ENCODE measurements at regions not wholly inside any gene's neighbourhood (a gene's known extent, or its start where the extent isn't known, plus 50 kb on each side); places are given as distances from the start of the nearest gene placed in this dataset.

- no peaks in the 10 kb centered on the region for H3K9me2 ChIP-seq (ENCODE audit: insufficient read depth, low read length)
- no peaks in the 10 kb centered on the region for H3K36me3 ChIP-seq (ENCODE audit: insufficient read depth, low read length)
- H4K20me1 ChIP-seq (ENCODE audit: insufficient read depth) = no peaks in the 10 kb centered on the region
- TF ChIP-seq POLR2AphosphoS5 (IDR thresholded peaks at IDR 0.05) = no peak
- TF ChIP-seq EP300 (conservative IDR thresholded peaks at IDR 0.05; ENCODE audit: poor library complexity, severe bottlenecking) = no peak
- TF ChIP-seq EZH2 (IDR thresholded peaks at IDR 0.05; ENCODE audit: borderline replicate concordance, insufficient read depth, low read length, poor library complexity, severe bottlenecking) = no peak
- no peaks in the 10 kb centered on the region for H3K27me3 ChIP-seq (ENCODE audit: insufficient read depth, low read depth, low read length)
- H3K79me2 ChIP-seq (replicated peaks; ENCODE audit: insufficient read depth, low read length) = no peaks in the 10 kb centered on the region
- no peak overlapping the region for H2AFZ ChIP-seq (ENCODE audit: low read depth, low read length)
- H3K27ac ChIP-seq (ENCODE audit: low read length) = no peak overlapping the region
- no peak overlapping the region for H3K4me3 ChIP-seq (ENCODE audit: low read length)
- H3K4me2 ChIP-seq (ENCODE audit: low read length) = no peak overlapping the region
- no peaks in the 10 kb centered on the region for H3K9me3 ChIP-seq (ENCODE audit: low read length)
- H3K9ac ChIP-seq (ENCODE audit: low read length) = no peak overlapping the region
- H3F3A ChIP-seq (ENCODE audit: insufficient read depth, low read length, poor library complexity, severe bottlenecking) = no peaks in the 10 kb centered on the region
Measured at GRCh38 chr16:64397945-64398508, 723.8 kb downstream of the CDH11 start.

- TF ChIP-seq EP300 (conservative IDR thresholded peaks at IDR 0.05; ENCODE audit: poor library complexity, severe bottlenecking) = no peak
- no peak for TF ChIP-seq MXI1 (conservative IDR thresholded peaks at IDR 0.05; ENCODE audit: poor library complexity, severe bottlenecking)
- no peak for TF ChIP-seq CTCF (IDR thresholded peaks at IDR 0.05; ENCODE audit: poor library complexity, severe bottlenecking)
- TF ChIP-seq POLR2AphosphoS5 (IDR thresholded peaks at IDR 0.05) = no peak
- TF ChIP-seq EZH2 (IDR thresholded peaks at IDR 0.05; ENCODE audit: borderline replicate concordance, insufficient read depth, low read length, poor library complexity, severe bottlenecking) = no peak
- TF ChIP-seq RAD21 (conservative IDR thresholded peaks at IDR 0.05) = no peak
- no peak for TF ChIP-seq SMC3 (conservative IDR thresholded peaks at IDR 0.05; ENCODE audit: poor library complexity)
- TF ChIP-seq TAF1 (IDR thresholded peaks at IDR 0.05; ENCODE audit: low read depth) = no peak
- TF ChIP-seq, protein P1, sequence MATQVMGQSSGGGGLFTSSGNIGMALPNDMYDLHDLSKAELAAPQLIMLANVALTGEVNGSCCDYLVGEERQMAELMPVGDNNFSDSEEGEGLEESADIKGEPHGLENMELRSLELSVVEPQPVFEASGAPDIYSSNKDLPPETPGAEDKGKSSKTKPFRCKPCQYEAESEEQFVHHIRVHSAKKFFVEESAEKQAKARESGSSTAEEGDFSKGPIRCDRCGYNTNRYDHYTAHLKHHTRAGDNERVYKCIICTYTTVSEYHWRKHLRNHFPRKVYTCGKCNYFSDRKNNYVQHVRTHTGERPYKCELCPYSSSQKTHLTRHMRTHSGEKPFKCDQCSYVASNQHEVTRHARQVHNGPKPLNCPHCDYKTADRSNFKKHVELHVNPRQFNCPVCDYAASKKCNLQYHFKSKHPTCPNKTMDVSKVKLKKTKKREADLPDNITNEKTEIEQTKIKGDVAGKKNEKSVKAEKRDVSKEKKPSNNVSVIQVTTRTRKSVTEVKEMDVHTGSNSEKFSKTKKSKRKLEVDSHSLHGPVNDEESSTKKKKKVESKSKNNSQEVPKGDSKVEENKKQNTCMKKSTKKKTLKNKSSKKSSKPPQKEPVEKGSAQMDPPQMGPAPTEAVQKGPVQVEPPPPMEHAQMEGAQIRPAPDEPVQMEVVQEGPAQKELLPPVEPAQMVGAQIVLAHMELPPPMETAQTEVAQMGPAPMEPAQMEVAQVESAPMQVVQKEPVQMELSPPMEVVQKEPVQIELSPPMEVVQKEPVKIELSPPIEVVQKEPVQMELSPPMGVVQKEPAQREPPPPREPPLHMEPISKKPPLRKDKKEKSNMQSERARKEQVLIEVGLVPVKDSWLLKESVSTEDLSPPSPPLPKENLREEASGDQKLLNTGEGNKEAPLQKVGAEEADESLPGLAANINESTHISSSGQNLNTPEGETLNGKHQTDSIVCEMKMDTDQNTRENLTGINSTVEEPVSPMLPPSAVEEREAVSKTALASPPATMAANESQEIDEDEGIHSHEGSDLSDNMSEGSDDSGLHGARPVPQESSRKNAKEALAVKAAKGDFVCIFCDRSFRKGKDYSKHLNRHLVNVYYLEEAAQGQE (IDR thresholded peaks at IDR 0.05; ENCODE audit: borderline replicate concordance) = no peak
Measured at GRCh38 chr16:64397042-64397441, 724.8 kb downstream of the CDH11 start.

More at GRCh38 chr16:64397042-64397441, 724.8 kb downstream of the CDH11 start:
- Histone ChIP-seq H3F3A (ENCODE audit: insufficient read depth, low read length, poor library complexity, severe bottlenecking) (no peaks in the 10 kb centered on the region), H3K4me3 (ENCODE audit: low read length) (no peak overlapping the region), H3K36me3 (ENCODE audit: insufficient read depth, low read length) (no peaks in the 10 kb centered on the region), H4K20me1 (ENCODE audit: insufficient read depth) (no peaks in the 10 kb centered on the region), H3K27me3 (ENCODE audit: insufficient read depth, low read depth, low read length) (no peaks in the 10 kb centered on the region), H3K4me2 (ENCODE audit: low read length) (no peak overlapping the region), H2AFZ (ENCODE audit: low read depth, low read length) (no peak overlapping the region), H3K79me2 (replicated peaks; ENCODE audit: insufficient read depth, low read length) (no peaks in the 10 kb centered on the region), H3K9ac (ENCODE audit: low read length) (no peak overlapping the region), H3K9me3 (ENCODE audit: low read length) (no peaks in the 10 kb centered on the region), H3K27ac (ENCODE audit: low read length) (no peak overlapping the region), H3K9me2 (ENCODE audit: insufficient read depth, low read length) (no peaks in the 10 kb centered on the region)
